ENCODE measurements at regions not wholly inside any gene's neighbourhood (a gene's known extent, or its start where the extent isn't known, plus 50 kb on each side); places are given as distances from the start of the nearest gene placed in this dataset.

GRCh38 chr2:113351375-113352355 lies 72.9 kb upstream of the PAX8 start:
- Histone ChIP-seq H3K4me2 (ENCODE audit: control insufficient read depth, insufficient read depth) (no peak overlapping the region), H3K4me3 (no peak overlapping the region), H3K27ac (ENCODE audit: control insufficient read depth, insufficient read depth) (no peak overlapping the region), H2AFZ (ENCODE audit: control insufficient read depth, low read depth, low read length) (no peak overlapping the region), H3K79me2 (ENCODE audit: control insufficient read depth, insufficient read depth, low read length) (no peaks in the 10 kb centered on the region), H3K9ac (ENCODE audit: control insufficient read depth, insufficient read depth, low read length) (no peak overlapping the region), H3K9me3 (replicated peaks; ENCODE audit: control insufficient read depth, insufficient read depth, low read length) (no peaks in the 10 kb centered on the region), H3K36me3 (ENCODE audit: control insufficient read depth in 2 of 2, insufficient read depth in 2 of 2, low read length in 1 of 2) (no peaks in the 10 kb centered on the region), H3K27me3 (replicated peaks in 1 of 2; ENCODE audit: control insufficient read depth in 2 of 2, insufficient read depth in 2 of 2, low read length in 1 of 2) (no peaks in the 10 kb centered on the region; a peak in 1 of 4 replicates), H4K20me1 (ENCODE audit: control insufficient read depth, insufficient read depth) (no peaks in the 10 kb centered on the region), H3K4me1 (ENCODE audit: control insufficient read depth, insufficient read depth, low read length) (no peaks in the 10 kb centered on the region)
- no peak for DNase-seq (ENCODE audit: low read depth, low spot score)
- no TSS peak for BruUV-seq (replicated peaks)
- no peak for TF ChIP-seq HDAC2 (IDR thresholded peaks at IDR 0.05)
- TF ChIP-seq IRF5 (IDR thresholded peaks at IDR 0.05; ENCODE audit: borderline replicate concordance): no peak
- no peak for TF ChIP-seq ESRRA (IDR thresholded peaks at IDR 0.05; ENCODE audit: low read length)
- TF ChIP-seq CBFB (IDR thresholded peaks at IDR 0.05; ENCODE audit: low read depth): no peak
- no peak for TF ChIP-seq CUX1 (IDR thresholded peaks at IDR 0.05; ENCODE audit: insufficient replicate concordance, low read depth, low read length)
- no peak for TF ChIP-seq ZBTB33 (IDR thresholded peaks at IDR 0.05)
- TF ChIP-seq PAX8 (IDR thresholded peaks at IDR 0.05): no peak
- no peak for TF ChIP-seq POLR2AphosphoS2 (IDR thresholded peaks at IDR 0.05; ENCODE audit: low read depth, low read length)
- TF ChIP-seq RAD21 (IDR thresholded peaks at IDR 0.05; ENCODE audit: insufficient read depth, low read depth, low read length): no peak
- TF ChIP-seq TCF7 (IDR thresholded peaks at IDR 0.05; ENCODE audit: borderline replicate concordance): no peak
- no peak for TF ChIP-seq MTA3 (IDR thresholded peaks at IDR 0.05; ENCODE audit: borderline replicate concordance, low read length)
- TF ChIP-seq MEF2A (IDR thresholded peaks at IDR 0.05; ENCODE audit: insufficient read depth, low read depth, low read length): no peak
- no peak for TF ChIP-seq RB1 (IDR thresholded peaks at IDR 0.05; ENCODE audit: borderline replicate concordance)
- no peak for TF ChIP-seq NR2C2 (IDR thresholded peaks at IDR 0.05; ENCODE audit: borderline replicate concordance, control insufficient read depth, insufficient read length, low read depth)
- TF ChIP-seq HDAC6 (IDR thresholded peaks at IDR 0.05; ENCODE audit: unreplicated experiment): no peak
- TF ChIP-seq SRF (IDR thresholded peaks at IDR 0.05; ENCODE audit: low read depth in 2 of 2, low read length in 2 of 2): no peak
- 16% methylated on average over 8 of the region's 8 CpGs for WGBS (ENCODE audit: insufficient coverage, insufficient replicate concordance, low lambda C conversion rate, missing lambda C conversion rate)
- ChIA-PET RAD21 (ENCODE audit: unreplicated experiment) (no interaction called here), SMC1A (ENCODE audit: uncharacterized antibody, unreplicated experiment) (no interaction called here), CTCF (no interaction called here), POLR2A (no interaction called here)
- FAIRE-seq: no peak
- no peak for ATAC-seq
- intact Hi-C loops (cut with micrococcal nuclease; ENCODE audit: unreplicated experiment) (no loop called here), in situ Hi-C loops (cut with MboI) (no loop called here)

All from GM12878 (cell line).